HS-5 (cell line): ENCODE measurements at regions not wholly inside any gene's neighbourhood (a gene's known extent, or its start where the extent isn't known, plus 50 kb on each side); places are given as distances from the start of the nearest gene placed in this dataset.
"Not testable (repeated sequence)": the region's sequence is repeated elsewhere in the genome, so short reads cannot be mapped to it uniquely, and the experiment has no call there.

Experiments used
- DNase-seq: peaks from one replicate; pipeline ENCODE4 v3.0.0-alpha.2; 2012; ENCODE audit warnings: low read depth

DNA sequence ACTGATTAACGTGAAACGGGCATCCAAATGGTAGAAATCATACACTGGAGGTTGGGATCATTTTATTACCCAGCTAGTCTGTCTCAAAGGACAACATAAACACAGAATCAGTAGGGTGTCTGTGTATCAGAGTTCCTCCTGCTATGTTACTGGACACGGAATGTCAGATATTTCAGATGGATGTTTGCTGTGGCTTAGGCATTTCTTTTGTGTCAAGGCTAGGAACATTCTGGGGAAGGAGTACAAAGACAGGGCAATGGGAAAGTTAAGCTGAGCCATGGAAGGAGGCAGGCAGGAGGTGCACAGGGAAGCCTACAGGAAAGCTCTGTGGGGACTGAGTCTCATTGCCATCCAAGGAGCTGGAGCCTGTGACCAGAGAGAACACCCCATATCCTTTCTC, 254.6 kb downstream of the C12orf75 start:
- DNase-seq, result no peak

DNA sequence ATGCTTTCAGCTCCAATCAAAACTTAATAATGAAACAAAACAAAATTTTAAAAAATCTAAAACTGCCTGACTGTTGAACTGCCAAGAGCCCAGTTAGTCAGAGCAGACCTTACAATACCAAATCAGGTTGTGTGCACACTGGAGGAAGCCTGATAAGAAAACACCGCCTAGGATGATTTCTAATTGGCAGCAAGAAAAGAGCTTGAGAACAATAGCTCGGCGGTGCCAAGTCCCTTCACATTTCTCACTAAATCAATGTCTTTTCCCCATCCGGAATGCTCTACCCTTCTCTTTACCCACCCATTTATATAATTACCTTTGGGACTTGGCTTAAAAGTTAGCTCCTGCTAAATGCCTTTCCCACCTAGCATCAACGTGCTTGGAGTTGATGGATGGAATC, 256.7 kb downstream of the C12orf75 start:
- DNase-seq, result no peak

DNA sequence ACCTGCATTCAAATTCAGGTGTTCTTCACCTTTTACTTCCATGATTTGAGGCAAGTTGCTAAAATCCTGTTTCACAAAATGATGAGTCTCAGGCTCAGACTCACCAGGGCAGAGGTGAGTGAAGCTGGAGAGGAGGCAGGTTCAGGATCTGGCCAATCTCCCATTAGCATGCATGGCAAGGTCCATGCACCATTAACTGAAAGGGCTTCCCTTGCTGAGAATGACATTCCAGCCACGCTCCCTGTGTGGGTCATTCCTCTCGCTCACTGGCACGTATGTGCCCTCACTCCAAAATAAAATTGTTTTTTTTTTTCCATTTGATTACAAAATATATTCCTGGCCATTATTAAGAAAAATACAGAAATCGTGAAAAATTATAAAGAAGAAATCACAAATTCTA, 257.6 kb downstream of the C12orf75 start:
- no peak for DNase-seq

DNA sequence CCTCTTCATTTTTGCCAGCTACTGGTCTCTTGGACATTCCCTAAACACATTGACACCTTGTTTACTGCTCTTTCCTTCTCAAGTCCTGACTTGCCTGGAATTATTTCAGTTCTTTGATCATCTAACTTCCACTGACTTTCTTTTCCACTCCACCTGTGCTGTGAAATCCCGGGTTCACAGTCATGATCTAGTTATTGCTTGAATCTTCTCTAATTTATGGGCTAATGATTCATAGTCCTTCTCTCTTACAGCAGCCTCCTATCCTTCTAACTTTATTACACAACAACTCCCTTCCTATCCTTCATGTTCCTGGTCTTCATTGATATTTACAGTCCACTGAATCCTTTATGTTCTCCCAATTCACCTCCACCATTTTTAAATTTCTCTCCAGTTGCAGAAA, 260.1 kb downstream of the C12orf75 start:
- DNase-seq, result no peak

DNA sequence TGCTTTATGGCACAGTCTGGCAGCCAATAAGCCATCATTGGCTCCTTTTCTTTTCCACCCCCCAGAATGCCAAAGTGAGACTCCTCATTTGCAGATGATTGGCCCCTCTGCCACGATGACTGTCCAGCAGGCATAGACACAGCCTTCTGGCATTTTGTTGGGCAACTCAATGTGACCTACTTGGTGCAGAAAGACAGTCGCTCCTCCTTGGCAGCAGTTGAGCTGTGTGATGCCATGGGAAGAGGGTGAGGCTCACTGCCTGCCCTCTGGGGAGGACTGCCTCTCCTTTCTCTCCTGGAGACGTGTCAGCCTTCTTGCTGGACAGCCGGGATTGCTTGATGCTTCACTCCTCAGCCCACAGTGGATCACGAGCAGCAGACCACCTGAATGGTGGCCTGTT, 264.9 kb downstream of the C12orf75 start:
- DNase-seq, result no peak

DNA sequence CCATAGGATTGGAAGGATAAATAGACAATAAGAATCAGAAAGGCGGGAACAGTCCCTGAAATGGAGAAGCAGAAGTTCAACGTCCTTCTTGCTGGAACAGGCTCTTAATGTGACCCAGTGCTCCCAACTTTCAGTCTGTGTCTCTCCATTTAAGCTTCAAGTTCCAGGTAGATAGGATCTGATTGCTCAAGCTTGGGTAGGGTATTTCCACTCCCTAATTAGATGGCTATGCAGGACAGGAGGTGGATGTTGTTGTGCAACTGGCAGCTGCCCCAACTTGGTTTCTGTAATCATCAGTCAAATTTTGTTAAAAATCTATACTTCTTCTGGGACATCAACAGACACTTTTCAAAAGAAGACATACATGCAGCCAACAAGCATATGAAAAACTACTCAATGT, 266.2 kb downstream of the C12orf75 start:
- no peak for DNase-seq

DNA sequence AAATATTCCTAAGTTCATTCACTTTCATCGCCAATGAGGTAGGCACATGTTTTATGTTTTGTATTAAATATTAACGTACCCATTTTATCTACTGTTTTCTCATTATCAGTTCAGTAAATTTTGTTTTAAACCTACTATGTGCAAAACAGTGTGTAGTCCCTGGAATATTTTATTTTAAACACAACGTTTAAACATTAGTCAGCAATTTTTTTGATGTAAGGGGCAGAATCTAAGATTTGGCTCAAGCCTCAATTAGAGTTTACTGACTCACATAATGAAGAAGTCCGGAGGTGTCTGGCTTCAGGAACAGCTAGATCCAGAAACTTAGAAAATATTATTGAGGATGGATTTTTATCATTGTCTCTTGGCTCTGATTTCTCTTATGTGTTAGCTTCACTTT, 267.5 kb downstream of the C12orf75 start:
- no peak for DNase-seq

DNA sequence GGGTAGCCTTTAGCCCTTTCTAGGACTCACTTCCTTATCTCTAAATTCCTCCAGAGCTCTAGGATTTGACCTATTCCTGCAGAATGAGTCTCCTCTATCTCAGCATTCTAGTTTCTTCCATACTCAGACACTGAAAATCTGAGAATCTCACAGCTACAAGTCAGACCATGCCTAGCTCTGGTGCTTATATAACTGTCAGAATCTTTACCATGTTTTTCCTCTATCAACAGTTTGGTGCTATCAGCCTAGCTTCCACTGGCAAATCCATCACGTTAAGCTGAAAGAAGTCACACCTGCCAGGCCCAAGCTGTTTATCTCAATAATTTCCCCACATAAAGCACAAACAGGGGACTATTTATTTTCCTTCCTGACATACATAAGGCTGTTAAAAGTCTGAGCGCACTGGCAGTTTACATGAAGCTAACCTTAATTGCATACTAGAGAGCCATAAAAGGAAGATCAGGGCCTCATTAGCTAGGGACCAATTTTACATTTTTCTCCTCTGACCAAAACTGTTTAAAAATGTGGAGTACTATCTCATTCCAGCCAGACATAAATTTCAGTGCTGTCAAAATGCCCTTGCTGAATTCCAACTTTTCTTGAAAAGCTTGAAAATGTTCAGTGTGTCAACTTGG, 270.5 kb downstream of the C12orf75 start:
- DNase-seq, result no peak

DNA sequence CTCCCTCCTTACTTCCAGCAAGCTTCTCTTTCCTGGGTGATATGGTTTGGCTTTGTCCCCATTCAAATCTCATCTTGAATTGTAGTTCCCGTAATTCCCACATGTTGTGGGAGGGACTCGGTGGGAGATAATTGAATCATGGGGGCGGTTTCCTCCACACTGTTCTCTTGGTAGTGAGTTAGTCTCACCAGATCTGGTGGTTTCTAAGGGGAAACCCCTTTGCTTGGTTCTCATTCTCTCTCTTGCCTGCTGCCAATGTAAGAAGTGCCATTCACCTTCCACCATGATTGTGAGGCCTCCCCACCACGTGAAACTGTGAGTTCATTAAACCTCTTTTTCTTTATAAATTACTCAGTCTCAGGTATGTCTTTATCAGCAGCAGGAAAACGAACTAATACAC, 271.8 kb downstream of the C12orf75 start:
- DNase-seq, result not testable (repeated sequence)

DNA sequence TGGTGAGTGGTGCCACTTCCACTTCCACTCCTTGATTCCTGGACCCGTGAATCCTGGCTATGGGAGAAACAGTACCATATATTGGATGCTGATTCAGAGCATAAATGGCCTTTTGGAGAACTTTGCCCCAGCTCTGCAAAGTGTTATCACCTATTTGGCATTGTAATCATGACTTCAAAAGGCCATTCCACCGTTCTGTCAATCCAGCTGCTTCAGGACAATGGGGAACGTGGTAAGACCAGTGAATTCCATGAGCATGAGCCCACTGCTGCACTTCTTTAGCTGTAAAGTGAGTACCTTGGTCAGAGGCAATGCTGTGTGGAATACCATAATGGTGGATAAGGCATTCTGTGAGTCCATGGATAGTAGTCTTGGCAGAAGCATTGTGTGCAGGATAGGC, 273.8 kb downstream of the C12orf75 start:
- not testable (repeated sequence) for DNase-seq

DNA sequence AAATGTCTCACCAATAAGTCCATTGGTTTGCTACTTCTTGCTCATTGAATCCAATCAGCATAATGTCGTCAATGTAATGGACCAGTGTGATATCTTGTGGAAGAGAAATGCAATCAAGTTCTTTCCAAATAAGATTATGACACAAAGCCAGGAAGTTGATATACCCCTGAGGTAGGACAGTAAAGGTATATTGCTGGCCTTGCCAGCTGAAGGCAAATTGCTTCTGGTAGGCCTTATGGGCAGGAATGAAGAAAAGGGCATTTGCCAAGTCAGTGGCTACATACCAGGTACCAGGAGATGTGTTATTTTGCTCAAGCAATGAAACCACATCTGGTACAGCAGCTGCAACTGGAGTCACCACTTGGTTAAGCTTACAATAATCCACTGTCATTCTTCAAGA, 276.1 kb downstream of the C12orf75 start:
- not testable (repeated sequence) for DNase-seq

DNA sequence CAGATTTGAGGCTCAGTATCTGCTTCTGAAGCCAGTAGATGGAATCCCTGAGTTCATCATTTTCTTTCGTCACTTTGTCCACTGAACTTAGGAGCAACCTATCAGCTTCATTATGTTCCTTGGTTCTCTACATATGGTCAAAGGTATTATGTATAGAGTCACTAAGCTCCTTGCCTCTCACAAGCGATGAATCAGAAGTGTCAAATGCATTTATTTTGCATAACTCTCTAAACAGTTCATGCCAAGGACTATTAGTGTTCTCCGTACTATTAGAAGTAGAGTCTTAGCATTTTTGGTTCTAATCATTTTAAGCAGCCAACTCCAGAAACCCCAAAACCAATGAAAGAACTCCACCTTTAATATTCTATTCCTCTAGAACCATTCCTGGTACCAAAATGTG, 278.5 kb downstream of the C12orf75 start:
- DNase-seq, result not testable (repeated sequence)

DNA sequence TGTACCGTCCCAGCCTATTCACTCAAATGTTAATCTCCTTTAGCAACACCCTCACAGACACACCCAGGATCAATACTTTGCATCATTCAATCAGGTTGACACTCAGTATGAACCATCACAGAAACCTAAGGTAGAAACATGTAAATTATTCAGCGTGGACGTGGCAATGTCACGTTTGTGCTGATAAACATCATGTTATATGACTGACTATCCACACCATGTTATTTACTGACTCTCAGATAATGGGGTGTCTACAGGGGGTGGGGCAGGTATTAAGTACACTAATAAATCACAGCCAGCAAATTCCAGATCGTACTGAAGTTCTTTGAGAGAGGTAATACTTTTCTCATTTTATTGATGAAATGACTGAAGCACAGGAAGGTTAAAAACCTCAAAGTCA, 280.0 kb downstream of the C12orf75 start:
- DNase-seq, result no peak

DNA sequence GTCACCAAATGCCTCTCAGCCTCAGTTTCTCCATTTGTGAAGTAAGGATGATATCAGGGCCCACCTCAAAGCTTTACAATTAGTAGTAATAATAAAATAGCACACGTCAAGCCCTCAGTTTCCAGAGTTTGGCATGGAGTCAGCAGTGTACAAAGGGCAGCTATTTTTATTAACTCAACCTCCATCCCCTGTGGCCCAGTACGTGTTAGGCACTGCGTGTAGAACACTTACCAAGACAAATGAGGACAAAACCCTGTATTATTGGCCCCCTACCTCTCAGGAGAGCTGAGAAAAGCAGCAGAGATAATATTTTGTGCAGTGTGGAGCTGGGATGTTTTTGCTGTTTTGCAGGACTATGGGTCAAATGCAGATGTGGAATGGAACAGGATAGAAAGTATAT, 280.8 kb downstream of the C12orf75 start:
- no peak for DNase-seq

DNA sequence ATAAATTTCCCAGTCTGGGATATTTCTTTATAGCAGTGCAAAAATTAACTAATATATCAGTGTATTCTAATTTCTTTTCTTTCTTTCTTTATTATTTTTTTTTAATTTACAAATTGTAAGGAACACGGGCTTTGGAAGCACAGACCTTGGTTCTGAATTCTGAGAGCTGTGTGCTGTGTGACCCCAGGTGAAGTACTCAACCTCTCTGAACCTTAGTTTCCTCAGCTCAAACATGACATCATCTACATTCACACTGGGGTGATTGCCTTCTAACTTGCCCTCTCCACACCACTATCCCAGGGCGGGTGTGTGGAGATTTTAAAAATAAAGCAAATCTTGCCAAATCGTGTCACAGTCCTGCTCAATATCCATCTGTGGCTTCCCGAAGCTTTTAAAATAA, 282.8 kb downstream of the C12orf75 start:
- no peak for DNase-seq

DNA sequence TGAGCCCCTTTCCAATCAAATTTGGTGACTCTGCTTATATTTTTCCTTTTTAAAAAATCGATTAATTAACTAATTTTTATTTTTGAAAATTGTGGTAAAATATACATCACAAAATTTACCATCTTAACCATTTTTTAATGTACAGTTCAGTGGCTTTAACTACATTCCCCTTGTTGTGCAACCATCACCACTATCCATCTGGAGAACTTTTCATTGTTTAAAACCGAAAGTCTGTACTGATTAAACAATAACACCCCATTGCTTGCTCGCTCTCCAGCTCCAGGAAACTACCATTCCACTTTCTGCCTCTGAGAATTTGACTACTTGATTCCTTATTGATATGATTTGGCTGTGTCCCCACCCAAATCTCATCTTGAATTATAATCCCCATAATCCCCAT, 283.4 kb downstream of the C12orf75 start:
- DNase-seq, result no peak

DNA sequence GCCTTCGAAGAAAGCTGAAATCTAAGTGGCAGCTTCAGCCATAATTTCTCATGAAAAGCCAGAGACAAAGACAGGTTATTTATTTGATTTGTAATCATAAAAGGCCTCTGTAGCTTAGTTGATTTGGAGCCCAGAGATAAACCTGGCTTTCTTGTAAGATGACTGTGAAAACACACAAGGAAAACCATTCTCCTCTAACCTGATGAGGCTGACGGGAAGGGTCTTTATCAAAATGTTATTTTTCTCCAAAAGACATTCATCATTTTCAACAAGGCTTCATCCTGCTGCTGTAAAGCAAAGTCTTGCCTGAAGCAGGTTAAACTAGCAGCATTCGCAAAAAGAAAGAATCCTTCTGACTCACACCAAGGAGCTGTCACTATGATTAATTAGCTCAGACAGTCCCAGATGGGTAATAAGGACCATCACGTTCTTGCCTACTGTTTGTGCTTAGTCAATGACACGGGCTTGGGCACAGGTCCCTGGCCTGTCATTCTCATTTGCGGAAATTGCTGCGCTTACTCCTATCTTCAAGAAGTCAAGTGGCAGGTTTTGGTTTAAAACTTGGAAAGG, 286.6 kb downstream of the C12orf75 start:
- DNase-seq, result no peak

DNA sequence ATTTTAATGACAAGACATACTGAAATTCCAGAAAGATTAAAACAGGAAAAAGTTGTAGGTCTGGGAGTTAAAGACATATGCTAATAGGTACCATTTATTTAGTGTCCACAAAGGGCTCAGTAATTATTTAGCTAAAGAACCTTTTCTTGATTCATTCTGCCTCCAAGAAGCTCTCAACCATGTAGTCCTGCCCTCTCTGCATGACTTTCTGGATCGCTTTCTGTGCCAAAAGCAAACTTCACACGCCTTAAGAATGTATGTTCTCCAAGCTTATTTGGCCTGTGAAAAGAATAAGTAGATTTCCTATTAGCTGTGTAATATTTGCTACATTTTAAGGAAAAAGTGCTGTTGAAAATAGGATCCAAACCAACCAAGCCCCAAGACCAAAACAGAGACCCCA, 291.7 kb downstream of the C12orf75 start:
- no peak for DNase-seq

DNA sequence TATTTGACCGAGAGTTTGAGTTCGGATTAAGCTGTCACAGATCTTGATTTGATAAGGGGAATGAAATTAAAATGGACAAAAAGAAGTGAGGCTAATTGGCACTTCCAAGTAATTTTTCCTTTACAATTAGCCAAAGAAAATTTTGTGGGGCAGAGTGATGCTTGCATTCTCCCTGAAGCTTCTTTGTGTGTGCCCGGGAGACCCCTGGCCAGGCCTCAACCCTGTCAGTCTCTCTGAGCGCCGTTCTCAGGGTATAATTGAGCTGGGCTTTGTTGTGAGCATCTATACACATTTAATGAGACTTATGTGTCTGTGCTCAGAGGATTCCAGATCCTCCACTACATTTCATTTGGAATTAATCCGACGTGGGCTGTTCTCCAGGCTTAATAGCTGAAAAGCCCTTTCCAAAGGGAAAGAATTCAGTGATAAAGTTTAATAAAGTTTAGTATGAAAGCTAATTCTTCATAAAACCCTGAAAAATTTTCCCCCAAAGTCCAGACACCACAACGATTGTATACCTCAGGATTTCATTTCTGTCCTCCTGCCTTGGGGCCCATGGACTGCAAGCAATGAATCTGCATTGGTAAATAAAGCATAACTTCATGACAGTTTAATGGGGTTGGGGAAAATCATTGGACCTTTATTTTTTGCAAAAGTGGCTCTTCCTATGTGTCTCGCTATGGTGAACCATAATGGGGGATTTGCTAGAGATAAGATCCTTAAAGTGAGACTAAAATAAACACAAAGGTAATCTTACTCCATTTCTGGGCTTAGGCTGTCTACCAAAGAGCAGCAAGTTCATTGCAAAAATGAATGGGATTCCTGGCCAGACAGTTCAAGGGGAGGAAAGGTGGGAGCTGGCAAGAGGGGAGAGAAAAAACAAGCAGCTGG, 292.6 kb downstream of the C12orf75 start:
- DNase-seq, result no peak

DNA sequence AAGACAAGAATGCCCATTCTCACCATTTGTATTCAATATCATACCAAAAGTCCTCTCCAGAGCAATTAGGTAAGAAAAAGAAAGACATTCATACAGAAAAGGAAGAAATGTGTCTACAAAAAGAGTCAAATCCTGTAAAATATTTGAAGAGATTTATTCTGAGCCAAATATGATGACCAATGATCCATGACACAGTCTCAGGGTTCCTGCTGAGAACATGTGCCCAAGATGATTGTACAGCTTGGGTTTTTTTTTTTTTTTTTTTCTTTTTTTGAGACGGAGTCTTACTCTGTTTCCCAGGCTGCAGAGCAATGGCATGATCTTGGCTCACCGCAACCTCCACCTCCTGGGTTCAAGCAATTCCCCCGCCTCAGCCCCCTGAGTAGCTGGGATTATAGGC, 296.2 kb downstream of the C12orf75 start:
- no peak for DNase-seq

DNA sequence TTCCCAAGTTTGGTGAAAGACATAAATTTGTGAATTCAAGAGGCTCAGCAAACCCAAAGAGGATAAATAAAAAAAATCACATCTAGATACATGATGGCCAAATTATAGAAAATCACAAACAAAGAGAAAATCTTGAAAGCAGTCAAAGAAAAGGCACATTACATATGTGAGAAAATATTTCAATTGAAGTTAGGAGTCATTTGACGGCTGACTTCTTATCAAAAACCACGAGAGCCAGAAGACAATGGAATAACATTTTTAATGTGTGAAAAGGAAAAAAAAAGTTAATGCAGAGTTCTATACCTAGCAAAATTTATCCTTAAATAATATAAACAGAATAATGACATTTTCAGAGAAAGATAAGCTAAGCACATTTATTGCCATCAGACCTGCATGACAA, 307.0 kb downstream of the C12orf75 start:
- DNase-seq, result no peak

DNA sequence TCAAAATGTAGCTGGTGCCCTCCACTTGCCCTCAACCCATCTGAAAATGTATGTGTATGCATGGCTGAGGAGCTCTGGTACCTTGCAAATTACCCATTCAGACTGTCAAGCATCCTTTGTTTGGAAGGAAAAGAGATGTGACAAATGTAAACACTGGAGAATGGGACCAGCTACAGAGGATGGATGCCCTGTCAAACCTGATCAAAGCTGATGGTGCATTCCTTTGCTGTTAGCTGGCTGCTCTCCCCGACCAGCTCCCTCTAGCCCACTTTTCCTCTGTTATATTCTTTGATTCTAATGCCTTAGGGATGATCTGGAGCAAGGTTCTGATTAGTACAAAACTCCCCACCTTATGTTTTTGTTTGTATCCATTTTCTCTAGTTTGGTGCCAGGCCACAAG, 310.3 kb downstream of the C12orf75 start:
- DNase-seq, result no peak

DNA sequence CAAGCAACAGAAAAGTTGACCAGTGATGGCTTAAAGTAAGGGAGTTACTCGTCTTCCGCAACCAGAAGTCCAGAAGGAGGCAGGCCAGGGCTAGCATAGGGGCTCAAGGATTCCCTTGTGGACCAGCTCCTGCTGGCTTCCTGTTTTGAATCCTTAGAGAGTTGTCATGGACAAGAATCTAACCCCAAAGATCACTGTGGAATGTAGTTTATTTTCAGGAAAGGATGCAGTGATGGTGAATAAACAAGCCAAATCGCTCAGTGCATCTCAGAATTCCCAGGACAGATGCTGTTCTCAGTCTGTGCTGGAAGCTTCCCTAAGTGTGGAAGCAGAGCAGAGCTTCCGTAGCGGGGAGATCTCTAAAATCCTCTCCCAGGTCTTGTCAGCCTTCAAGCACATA, 311.3 kb downstream of the C12orf75 start:
- DNase-seq, result no peak
